ENCODE measurements at regions not wholly inside any gene's neighbourhood (a gene's known extent, or its start where the extent isn't known, plus 50 kb on each side); places are given as distances from the start of the nearest gene placed in this dataset.

GRCh38 chr5:148913985-148914431 is 87.6 kb downstream of the ADRB2 start:
- no peak for DNase-seq

- no peak for DNase-seq
Measured at GRCh38 chr5:148915224-148915817, 88.9 kb downstream of the ADRB2 start.

- DNase-seq: no peak
Measured at GRCh38 chr5:148920646-148921288, 94.4 kb downstream of the ADRB2 start.

GRCh38 chr5:148921350-148921749 is 94.9 kb downstream of the ADRB2 start:
- no peak for DNase-seq

- no peak for DNase-seq
Measured at GRCh38 chr5:148922606-148923005, 96.2 kb downstream of the ADRB2 start.

GRCh38 chr5:148923023-148923422 is 96.6 kb downstream of the ADRB2 start:
- no peak for DNase-seq

- DNase-seq: no peak
Measured at GRCh38 chr5:148924817-148925216, 98.4 kb downstream of the ADRB2 start.

- DNase-seq: no peak
Measured at GRCh38 chr5:148926207-148926606, 99.8 kb downstream of the ADRB2 start.

- DNase-seq: no peak
Measured at GRCh38 chr5:148927307-148927946, 101.0 kb downstream of the ADRB2 start.

- DNase-seq: no peak
Measured at GRCh38 chr5:148928141-148928540, 101.7 kb downstream of the ADRB2 start.

- no peak for DNase-seq
Measured at GRCh38 chr5:148931453-148932057, 105.1 kb downstream of the ADRB2 start.

GRCh38 chr5:148932355-148932935 is 106.0 kb downstream of the ADRB2 start:
- DNase-seq: no peak

- no peak for DNase-seq
Measured at GRCh38 chr5:148933903-148934432, 107.6 kb downstream of the ADRB2 start.

GRCh38 chr5:148934895-148935400 is 108.5 kb downstream of the ADRB2 start:
- DNase-seq: no peak

- no peak for DNase-seq
Measured at GRCh38 chr5:148937239-148937638, 110.8 kb downstream of the ADRB2 start.

- no peak for DNase-seq
Measured at GRCh38 chr5:148937830-148938521, 111.6 kb downstream of the ADRB2 start.

GRCh38 chr5:148938522-148938882 is 112.1 kb downstream of the ADRB2 start:
- no peak for DNase-seq

GRCh38 chr5:148939676-148940075 is 113.3 kb downstream of the ADRB2 start:
- DNase-seq: no peak

- DNase-seq: no peak
Measured at GRCh38 chr5:148941810-148942209, 115.4 kb downstream of the ADRB2 start.

- DNase-seq: no peak
Measured at GRCh38 chr5:148949841-148950470, 112.9 kb downstream of the SH3TC2 start.

- no peak for DNase-seq
Measured at GRCh38 chr5:148950471-148950863, 112.4 kb downstream of the SH3TC2 start.

- DNase-seq: no peak
Measured at GRCh38 chr5:148950892-148951291, 112.0 kb downstream of the SH3TC2 start.

Measured in NCI-H1436 (cell line).